ENCODE measurements at regions not wholly inside any gene's neighbourhood (a gene's known extent, or its start where the extent isn't known, plus 50 kb on each side); places are given as distances from the start of the nearest gene placed in this dataset.

DNA sequence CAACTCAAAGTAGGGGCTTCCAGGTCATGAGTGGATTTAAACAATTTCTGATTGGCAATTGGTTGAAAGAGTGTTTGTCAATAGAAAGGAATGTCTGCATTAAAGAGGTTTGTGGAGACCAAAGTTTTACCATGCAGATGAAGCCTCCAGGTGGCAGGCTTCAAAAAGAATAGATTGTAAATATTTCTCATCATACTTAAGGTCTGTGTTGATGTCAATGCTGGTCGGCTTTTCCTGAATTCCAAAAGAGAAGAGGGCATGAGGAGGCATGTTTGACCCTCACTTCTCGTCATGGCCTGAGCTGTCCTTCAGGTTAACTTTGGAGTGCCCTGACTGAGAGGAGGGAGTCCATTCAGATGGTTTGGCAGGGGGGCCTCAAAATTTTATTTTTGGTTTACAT is 125.4 kb upstream of the RFC3 start:
- TF ChIP-seq, protein P1, sequence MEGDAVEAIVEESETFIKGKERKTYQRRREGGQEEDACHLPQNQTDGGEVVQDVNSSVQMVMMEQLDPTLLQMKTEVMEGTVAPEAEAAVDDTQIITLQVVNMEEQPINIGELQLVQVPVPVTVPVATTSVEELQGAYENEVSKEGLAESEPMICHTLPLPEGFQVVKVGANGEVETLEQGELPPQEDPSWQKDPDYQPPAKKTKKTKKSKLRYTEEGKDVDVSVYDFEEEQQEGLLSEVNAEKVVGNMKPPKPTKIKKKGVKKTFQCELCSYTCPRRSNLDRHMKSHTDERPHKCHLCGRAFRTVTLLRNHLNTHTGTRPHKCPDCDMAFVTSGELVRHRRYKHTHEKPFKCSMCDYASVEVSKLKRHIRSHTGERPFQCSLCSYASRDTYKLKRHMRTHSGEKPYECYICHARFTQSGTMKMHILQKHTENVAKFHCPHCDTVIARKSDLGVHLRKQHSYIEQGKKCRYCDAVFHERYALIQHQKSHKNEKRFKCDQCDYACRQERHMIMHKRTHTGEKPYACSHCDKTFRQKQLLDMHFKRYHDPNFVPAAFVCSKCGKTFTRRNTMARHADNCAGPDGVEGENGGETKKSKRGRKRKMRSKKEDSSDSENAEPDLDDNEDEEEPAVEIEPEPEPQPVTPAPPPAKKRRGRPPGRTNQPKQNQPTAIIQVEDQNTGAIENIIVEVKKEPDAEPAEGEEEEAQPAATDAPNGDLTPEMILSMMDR (IDR thresholded peaks at IDR 0.05): no peak
- no peaks in the 10 kb centered on the region for H3K79me2 ChIP-seq

DNA sequence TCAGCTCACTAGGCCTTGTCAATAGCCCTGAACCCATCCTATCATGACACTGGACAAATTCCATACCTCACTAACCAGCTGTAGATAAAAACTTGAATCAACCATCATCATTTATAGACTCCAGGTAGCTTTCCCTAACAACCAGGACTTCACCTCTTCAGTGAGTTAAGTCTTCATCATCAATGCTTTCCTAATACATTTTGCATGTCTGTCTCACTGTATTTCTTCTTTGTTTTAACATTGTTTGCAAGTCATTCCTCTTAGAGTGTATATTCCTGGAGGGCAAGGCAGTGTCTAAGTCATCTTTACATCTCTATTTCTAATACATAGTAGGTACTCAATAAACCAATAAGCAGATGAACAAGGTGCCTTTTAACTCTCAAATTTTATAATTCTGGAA is 123.4 kb upstream of the RFC3 start:
- Histone ChIP-seq H3K36me3 (ENCODE audit: control insufficient read depth, insufficient read depth, low read length) (no peaks in the 10 kb centered on the region), H3K27me3 (ENCODE audit: control insufficient read depth, insufficient read depth, low read length) (no peaks in the 10 kb centered on the region), H3K9ac (no peak overlapping the region), H2AFZ (no peak overlapping the region), H3K79me2 (no peaks in the 10 kb centered on the region), H3K4me1 (no peaks in the 10 kb centered on the region), H3K27ac (no peak overlapping the region), H3K9me3 (ENCODE audit: control insufficient read depth, low read length) (no peaks in the 10 kb centered on the region), H3K4me2 (ENCODE audit: low read length) (no peak overlapping the region), H3K4me3 (ENCODE audit: low read depth, low read length) (no peak overlapping the region)
- TF ChIP-seq, protein P1 (IDR thresholded peaks at IDR 0.05): no peak

More for the DNA sequence above, 125.4 kb upstream of the RFC3 start:
- Histone ChIP-seq H2AFZ (no peak overlapping the region), H3K4me3 (ENCODE audit: low read depth, low read length) (no peak overlapping the region), H3K4me2 (ENCODE audit: low read length) (no peak overlapping the region), H3K36me3 (ENCODE audit: control insufficient read depth, insufficient read depth, low read length) (no peaks in the 10 kb centered on the region), H3K27me3 (ENCODE audit: control insufficient read depth, insufficient read depth, low read length) (no peaks in the 10 kb centered on the region), H3K9me3 (ENCODE audit: control insufficient read depth, low read length) (no peaks in the 10 kb centered on the region), H3K4me1 (no peaks in the 10 kb centered on the region), H3K9ac (no peak overlapping the region), H3K27ac (no peak overlapping the region)

DNA sequence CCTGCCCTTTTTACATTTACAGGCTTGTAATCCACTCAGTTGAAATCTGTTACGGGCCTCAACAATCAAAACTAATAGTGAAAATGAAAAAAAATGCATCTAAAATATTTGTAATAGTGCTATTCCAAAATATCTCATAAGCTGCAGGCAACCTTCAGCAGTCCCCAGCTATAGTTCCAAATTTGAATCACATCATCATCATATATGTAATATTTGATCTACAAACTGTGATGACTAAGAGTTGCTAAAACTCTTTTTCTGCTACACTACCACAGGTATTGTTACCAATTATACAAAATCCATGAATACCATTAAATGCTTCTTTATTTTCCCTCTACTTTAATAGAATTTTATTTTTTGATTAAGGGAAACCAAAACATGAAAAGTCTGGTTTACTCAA is 121.4 kb upstream of the RFC3 start:
- Histone ChIP-seq H3K4me1 (no peaks in the 10 kb centered on the region), H2AFZ (no peak overlapping the region), H3K27ac (no peak overlapping the region), H3K79me2 (no peaks in the 10 kb centered on the region), H3K9me3 (ENCODE audit: control insufficient read depth, low read length) (no peaks in the 10 kb centered on the region), H3K27me3 (ENCODE audit: control insufficient read depth, insufficient read depth, low read length) (no peaks in the 10 kb centered on the region), H3K9ac (no peak overlapping the region), H3K4me3 (ENCODE audit: low read depth, low read length) (no peak overlapping the region), H3K4me2 (ENCODE audit: low read length) (no peak overlapping the region), H3K36me3 (ENCODE audit: control insufficient read depth, insufficient read depth, low read length) (no peaks in the 10 kb centered on the region)
- TF ChIP-seq, protein P1 (IDR thresholded peaks at IDR 0.05): no peak

DNA sequence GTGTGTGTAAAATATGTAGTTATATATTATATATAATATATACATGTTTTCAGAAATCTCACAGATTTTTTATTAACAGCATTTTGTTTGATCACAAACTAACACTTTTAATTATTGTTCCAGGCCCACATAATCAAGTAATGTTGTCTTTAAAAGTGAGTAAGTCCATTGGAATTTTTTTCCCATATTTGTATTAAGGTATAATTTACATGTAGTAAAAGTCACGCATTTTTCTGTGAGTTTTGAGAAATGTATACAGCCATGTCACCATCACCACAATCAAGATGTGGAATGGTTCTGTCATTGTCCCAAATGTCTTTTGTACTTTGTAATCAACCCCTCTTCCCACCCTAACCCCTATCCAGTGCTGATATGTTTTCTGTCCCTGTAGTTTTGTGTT is 120.0 kb upstream of the RFC3 start:
- no peak overlapping the region for H3K4me3 ChIP-seq (ENCODE audit: low read depth, low read length)
- H3K9me3 ChIP-seq (ENCODE audit: control insufficient read depth, low read length): no peaks in the 10 kb centered on the region
- TF ChIP-seq, protein P1 (IDR thresholded peaks at IDR 0.05): no peak
- no peak overlapping the region for H3K4me2 ChIP-seq (ENCODE audit: low read length)
- no peak overlapping the region for H2AFZ ChIP-seq
- H3K27me3 ChIP-seq (ENCODE audit: control insufficient read depth, insufficient read depth, low read length): no peaks in the 10 kb centered on the region
- no peaks in the 10 kb centered on the region for H3K4me1 ChIP-seq
- H3K27ac ChIP-seq: no peak overlapping the region
- H3K36me3 ChIP-seq (ENCODE audit: control insufficient read depth, insufficient read depth, low read length): no peaks in the 10 kb centered on the region
- no peak overlapping the region for H3K9ac ChIP-seq
- H3K79me2 ChIP-seq: no peaks in the 10 kb centered on the region

DNA sequence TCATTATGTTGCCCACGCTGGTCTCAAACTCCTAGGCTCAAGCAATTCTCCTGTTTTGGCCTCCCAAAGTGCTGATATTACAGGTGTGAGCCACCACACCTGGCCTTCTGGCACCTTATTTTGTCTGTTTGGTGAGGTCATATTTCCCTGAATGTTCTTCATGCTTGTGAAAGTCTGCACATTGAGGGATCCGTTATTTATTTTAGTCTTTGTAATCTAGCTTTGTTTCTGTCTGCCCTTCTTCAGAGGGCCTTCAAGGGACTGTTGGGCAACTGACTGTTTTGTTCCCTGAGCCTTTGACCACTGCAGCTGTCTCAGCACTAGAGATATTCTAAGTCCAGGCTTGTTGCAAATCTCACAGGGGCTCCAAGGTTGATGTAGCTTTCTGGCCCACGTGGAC is 110.5 kb upstream of the RFC3 start:
- Histone ChIP-seq H3K9ac (no peak overlapping the region), H3K36me3 (ENCODE audit: control insufficient read depth, insufficient read depth, low read length) (no peaks in the 10 kb centered on the region), H3K4me3 (ENCODE audit: low read depth, low read length) (no peak overlapping the region), H3K27me3 (ENCODE audit: control insufficient read depth, insufficient read depth, low read length) (no peaks in the 10 kb centered on the region), H3K79me2 (no peaks in the 10 kb centered on the region), H3K4me2 (ENCODE audit: low read length) (no peak overlapping the region), H3K4me1 (no peaks in the 10 kb centered on the region), H2AFZ (no peak overlapping the region), H3K27ac (no peak overlapping the region), H3K9me3 (ENCODE audit: control insufficient read depth, low read length) (no peaks in the 10 kb centered on the region)
- TF ChIP-seq, protein P1 (IDR thresholded peaks at IDR 0.05): no peak

Data from parathyroid adenoma (tissue), 2 donors.